HCT116 (cell line): ENCODE measurements at regions not wholly inside any gene's neighbourhood (a gene's known extent, or its start where the extent isn't known, plus 50 kb on each side); places are given as distances from the start of the nearest gene placed in this dataset.

Source experiments
- ATAC-seq: fragments of 200-7000 bp; cut with Tn5 transposase; 2 replicates; pipeline ENCODE4 v1.9.1; 2020; ENCODE audit warnings: mild to moderate bottlenecking, moderate library complexity
- BruUV-seq: library from RNA; stranded (reverse); fragments of 400-500 nt; replicated peaks from 2 replicates; lab custom pipeline; 2021; lab: Mats Ljungman, UMichigan
- CTCF ChIA-PET: fragments of 300-600 bp; sonication (Branson Sonifier 250); formaldehyde crosslinking; loops from one replicate; lab custom pipeline; 2021; ENCODE audit warnings: antibody characterized with exemption; lab: Charles Lee
- POLR2A ChIA-PET: fragments of 300-600, 350-600 bp; sonication (Branson Sonifier 250); formaldehyde crosslinking; loops from one replicate; lab custom pipeline; 2021; ENCODE audit warnings: antibody characterized with exemption; lab: Charles Lee
- RAD21 ChIA-PET, 2 experiments: fragments of 300-600 bp; sonication (Branson Sonifier 250); formaldehyde crosslinking; loops; one replicate each; lab custom pipeline; 2023; ENCODE audit warnings: low total read pairs in 2 of 2; ENCODE audit not compliant: uncharacterized antibody in 2 of 2, unreplicated experiment in 2 of 2, low non-redundant PET in 1 of 2; lab: Charles Lee
- DNase-seq: peaks from one replicate; pipeline ENCODE4 v3.0.0-alpha.2; 2010; ENCODE audit warnings: low read depth, low spot score
- H2AFZ ChIP-seq: fragments of 200-600 bp; shearing (Covaris generic), sonication (generic); 2 replicates; pipeline ENCODE4 v1.6.1; 2017; ENCODE audit warnings: low read depth, mixed run types, mixed read lengths, antibody characterized with exemption, low read length; ENCODE audit not compliant: poor library complexity, severe bottlenecking
- H3K27ac ChIP-seq: 2 replicates; pipeline ENCODE4 v1.5.1; 2012; ENCODE audit warnings: low read depth, low read length
- H3K27me3 ChIP-seq: fragments of 200-600 bp; sonication (generic); 2 replicates; pipeline ENCODE4 v1.6.1; 2016; ENCODE audit warnings: mixed run types, low read length, mixed read lengths; ENCODE audit not compliant: insufficient read depth
- H3K36me3 ChIP-seq, 2 experiments: fragments of 200-500 bp in 1 of 2; fragments of 200-600 bp in 1 of 2; sonication (Bioruptor generic) in 1 of 2; sonication (generic) in 1 of 2; 2 replicates each; pipeline versions ENCODE4 v1.5.1 to v1.6.1; 2014 to 2016; ENCODE audit warnings: low read length in 2 of 2, inconsistent platforms in 1 of 2, mixed read lengths in 1 of 2, mixed run types in 1 of 2; ENCODE audit not compliant: insufficient read depth in 2 of 2, control insufficient read depth in 1 of 2
- H3K4me1 ChIP-seq, 2 experiments: fragments of 200-600 bp in 1 of 2; sonication (generic) in 1 of 2; 2 replicates each; pipeline versions ENCODE4 v1.5.1 to v1.6.1; 2012 to 2017; ENCODE audit warnings: low read length in 2 of 2, inconsistent platforms in 1 of 2, mild to moderate bottlenecking in 1 of 2, mixed read lengths in 1 of 2, mixed run types in 1 of 2, moderate library complexity in 1 of 2; ENCODE audit not compliant: insufficient read depth in 2 of 2, control insufficient read depth in 1 of 2
- H3K4me2 ChIP-seq: fragments of 200-600 bp; sonication (generic); 2 replicates; pipeline ENCODE4 v1.6.1; 2017; ENCODE audit warnings: mixed run types, low read length, mixed read lengths
- H3K4me3 ChIP-seq, 2 experiments: fragments of 200-600 bp in 1 of 2; sonication (generic) in 1 of 2; replicated peaks in 1 of 2; 2 replicates each; pipeline ENCODE4 v1.5.1; 2011 to 2016; ENCODE audit warnings: low read length in 2 of 2, control low read depth in 1 of 2, low read depth in 1 of 2, mild to moderate bottlenecking in 1 of 2, mixed read lengths in 1 of 2, mixed run types in 1 of 2
- H3K79me2 ChIP-seq: fragments of 200-600 bp; sonication (generic); 2 replicates; pipeline ENCODE4 v1.6.1; 2017; ENCODE audit warnings: mild to moderate bottlenecking, mixed run types, low read length, moderate library complexity, mixed read lengths; ENCODE audit not compliant: insufficient read depth
- H3K9ac ChIP-seq: fragments of 200-600 bp; sonication (generic); 2 replicates; pipeline ENCODE4 v1.6.1; 2016; ENCODE audit warnings: low read length, mixed read lengths
- H3K9me2 ChIP-seq: fragments of 200-600 bp; sonication (generic), shearing (Covaris generic); 2 replicates; pipeline ENCODE4 v1.6.1; 2017; ENCODE audit warnings: mixed run types, mild to moderate bottlenecking, moderate library complexity; ENCODE audit not compliant: insufficient read depth
- H3K9me3 ChIP-seq, 2 experiments: fragments of 200-500 bp in 1 of 2; fragments of 200-600 bp in 1 of 2; sonication (Bioruptor generic) in 1 of 2; sonication (generic) in 1 of 2; 2 replicates each; pipeline ENCODE4 v1.6.1; 2014 to 2017; ENCODE audit warnings: low read length in 2 of 2, mixed read lengths in 2 of 2, inconsistent platforms in 1 of 2, low read depth in 1 of 2, mild to moderate bottlenecking in 1 of 2, mixed run types in 1 of 2, moderate library complexity in 1 of 2; ENCODE audit not compliant: control insufficient read depth in 1 of 2, insufficient read depth in 1 of 2
- H4K20me1 ChIP-seq: fragments of 200-600 bp; sonication (generic), shearing (Covaris generic); 2 replicates; pipeline ENCODE4 v1.6.1; 2017; ENCODE audit warnings: mixed run types, mild to moderate bottlenecking, moderate library complexity; ENCODE audit not compliant: insufficient read depth
- CBX3 ChIP-seq: IDR thresholded peaks from 2 replicates; pipeline ENCODE4 v1.6.1; 2012; ENCODE audit warnings: low read depth
- EZH2phosphoT487 ChIP-seq: fragments of 200-600 bp; IDR thresholded peaks from 2 replicates; pipeline ENCODE4 v1.6.1; 2018; ENCODE audit warnings: antibody characterized with exemption, borderline replicate concordance
- POLR2A ChIP-seq: IDR thresholded peaks from 2 replicates; pipeline ENCODE4 v1.7.0; 2011; ENCODE audit warnings: borderline replicate concordance; ENCODE audit not compliant: insufficient read depth, insufficient read length; ENCODE audit errors: extremely low read depth
- SP1 ChIP-seq: IDR thresholded peaks from 2 replicates; pipeline ENCODE4 v1.6.1; 2012; ENCODE audit warnings: low read depth
- TCF7L2 ChIP-seq: IDR thresholded peaks from 2 replicates; pipeline ENCODE4 v1.7.0; 2011; ENCODE audit warnings: borderline replicate concordance, inconsistent platforms; ENCODE audit not compliant: insufficient read depth, insufficient read length; ENCODE audit errors: extremely low read depth
- intact Hi-C: fragments of 100-400 bp; cut with micrococcal nuclease; formaldehyde crosslinking; loops from 2 replicates; pipeline ENCODE4 v1.10.0; 2022
- TF ChIP-seq, protein P1 (sequence below): IDR thresholded peaks from 2 replicates; pipeline ENCODE4 v1.6.1; 2012
- TF ChIP-seq, protein P2 (sequence below): IDR thresholded peaks from 2 replicates; pipeline ENCODE4 v1.6.1; 2012; ENCODE audit warnings: low read depth

DNA sequence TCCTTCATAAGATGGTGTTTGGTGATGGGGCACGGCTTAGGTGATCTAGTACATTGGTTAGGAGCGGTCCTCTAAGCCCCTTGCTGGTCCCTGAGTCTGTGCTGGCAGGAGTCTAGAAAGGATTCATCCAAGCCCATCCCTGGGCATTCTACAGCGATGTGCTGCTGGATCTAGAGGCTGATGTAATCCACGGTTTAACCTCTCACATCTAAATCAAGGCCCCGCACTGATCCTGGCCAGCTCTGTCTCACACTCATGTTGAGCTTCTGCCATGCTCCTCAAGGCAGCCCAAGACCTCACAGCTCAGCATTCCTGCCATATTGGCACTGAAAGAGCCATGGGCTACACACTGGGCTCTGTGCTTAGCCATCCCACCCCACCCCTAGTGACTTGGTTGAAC, 664.8 kb downstream of the STK39 start:
- CTCF ChIA-PET, result no interaction called here
- RAD21 ChIA-PET, result no interaction called here
- H3K27me3 ChIP-seq, result peaks cover 5% of the 10 kb centered on the region
- H3K79me2 ChIP-seq, result no peaks in the 10 kb centered on the region
- no TSS peak for BruUV-seq
- H3K4me2 ChIP-seq, result no peak overlapping the region
- no peaks in the 10 kb centered on the region for H3K9me2 ChIP-seq
- H3K27ac ChIP-seq, result no peak overlapping the region
- DNase-seq (no peak), ATAC-seq (no peak)
- POLR2A ChIA-PET, result no interaction called here
- H3K4me3 ChIP-seq, result no peak overlapping the region
- H3K9me3 ChIP-seq, result no peaks in the 10 kb centered on the region
- no peaks in the 10 kb centered on the region for H3K36me3 ChIP-seq
- H3K9ac ChIP-seq, result no peak overlapping the region
- no peaks in the 10 kb centered on the region for H4K20me1 ChIP-seq
- H2AFZ ChIP-seq, result no peak overlapping the region
- TF ChIP-seq CBX3 (no peak), POLR2A (no peak), SP1 (no peak), TCF7L2 (no peak), EZH2phosphoT487 (no peak)
- TF ChIP-seq, protein P1, sequence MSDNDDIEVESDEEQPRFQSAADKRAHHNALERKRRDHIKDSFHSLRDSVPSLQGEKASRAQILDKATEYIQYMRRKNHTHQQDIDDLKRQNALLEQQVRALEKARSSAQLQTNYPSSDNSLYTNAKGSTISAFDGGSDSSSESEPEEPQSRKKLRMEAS, result no peak
- no peaks in the 10 kb centered on the region for H3K4me1 ChIP-seq
- intact Hi-C loops, result no loop called here

DNA sequence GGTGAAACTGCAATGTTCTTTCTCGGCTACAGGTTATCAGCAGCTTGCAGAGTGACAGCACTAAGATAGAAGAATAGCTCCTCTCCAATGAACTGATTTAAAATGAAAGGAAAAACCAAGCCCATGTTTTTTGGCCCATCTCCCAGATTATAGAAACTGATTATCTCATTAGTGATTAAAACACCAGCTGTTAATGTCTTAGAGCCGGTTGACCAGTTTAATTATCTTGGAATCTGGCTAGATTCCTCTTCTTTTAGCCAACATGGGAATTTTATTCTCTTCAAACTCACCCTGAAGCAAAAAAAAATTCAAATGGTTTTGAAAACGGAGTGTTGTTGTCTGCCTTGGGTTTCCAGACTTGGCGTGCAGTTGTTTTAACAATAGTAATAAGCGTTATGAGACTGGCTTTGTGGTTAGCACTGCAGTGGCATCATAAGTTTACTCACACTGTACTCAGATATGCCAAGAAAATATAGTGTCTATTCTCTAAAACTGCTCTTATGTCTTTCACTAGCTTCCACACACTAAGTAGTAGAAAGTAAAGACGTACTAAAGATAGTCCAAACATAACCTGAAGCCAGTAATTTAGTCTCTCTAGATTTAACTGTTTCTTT, 665.3 kb downstream of the STK39 start:
- H4K20me1 ChIP-seq, result no peaks in the 10 kb centered on the region
- CTCF ChIA-PET, result no interaction called here
- no peaks in the 10 kb centered on the region for H3K9me3 ChIP-seq
- H3K4me3 ChIP-seq, result no peak overlapping the region
- no peaks in the 10 kb centered on the region for H3K36me3 ChIP-seq
- H3K79me2 ChIP-seq, result no peaks in the 10 kb centered on the region
- POLR2A ChIA-PET, result no interaction called here
- RAD21 ChIA-PET, result no interaction called here
- no TSS peak for BruUV-seq
- peaks cover 5% of the 10 kb centered on the region for H3K27me3 ChIP-seq
- H3K27ac ChIP-seq, result no peak overlapping the region
- intact Hi-C loops, result no loop called here
- no peak overlapping the region for H3K4me2 ChIP-seq
- no peak overlapping the region for H3K9ac ChIP-seq
- no peak for DNase-seq
- no peaks in the 10 kb centered on the region for H3K4me1 ChIP-seq
- ATAC-seq, result no peak
- TF ChIP-seq CBX3, result no peak
- TF ChIP-seq, protein P2, sequence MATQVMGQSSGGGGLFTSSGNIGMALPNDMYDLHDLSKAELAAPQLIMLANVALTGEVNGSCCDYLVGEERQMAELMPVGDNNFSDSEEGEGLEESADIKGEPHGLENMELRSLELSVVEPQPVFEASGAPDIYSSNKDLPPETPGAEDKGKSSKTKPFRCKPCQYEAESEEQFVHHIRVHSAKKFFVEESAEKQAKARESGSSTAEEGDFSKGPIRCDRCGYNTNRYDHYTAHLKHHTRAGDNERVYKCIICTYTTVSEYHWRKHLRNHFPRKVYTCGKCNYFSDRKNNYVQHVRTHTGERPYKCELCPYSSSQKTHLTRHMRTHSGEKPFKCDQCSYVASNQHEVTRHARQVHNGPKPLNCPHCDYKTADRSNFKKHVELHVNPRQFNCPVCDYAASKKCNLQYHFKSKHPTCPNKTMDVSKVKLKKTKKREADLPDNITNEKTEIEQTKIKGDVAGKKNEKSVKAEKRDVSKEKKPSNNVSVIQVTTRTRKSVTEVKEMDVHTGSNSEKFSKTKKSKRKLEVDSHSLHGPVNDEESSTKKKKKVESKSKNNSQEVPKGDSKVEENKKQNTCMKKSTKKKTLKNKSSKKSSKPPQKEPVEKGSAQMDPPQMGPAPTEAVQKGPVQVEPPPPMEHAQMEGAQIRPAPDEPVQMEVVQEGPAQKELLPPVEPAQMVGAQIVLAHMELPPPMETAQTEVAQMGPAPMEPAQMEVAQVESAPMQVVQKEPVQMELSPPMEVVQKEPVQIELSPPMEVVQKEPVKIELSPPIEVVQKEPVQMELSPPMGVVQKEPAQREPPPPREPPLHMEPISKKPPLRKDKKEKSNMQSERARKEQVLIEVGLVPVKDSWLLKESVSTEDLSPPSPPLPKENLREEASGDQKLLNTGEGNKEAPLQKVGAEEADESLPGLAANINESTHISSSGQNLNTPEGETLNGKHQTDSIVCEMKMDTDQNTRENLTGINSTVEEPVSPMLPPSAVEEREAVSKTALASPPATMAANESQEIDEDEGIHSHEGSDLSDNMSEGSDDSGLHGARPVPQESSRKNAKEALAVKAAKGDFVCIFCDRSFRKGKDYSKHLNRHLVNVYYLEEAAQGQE, result no peak
- no peaks in the 10 kb centered on the region for H3K9me2 ChIP-seq
- H2AFZ ChIP-seq, result no peak overlapping the region
